ENCODE measurements at regions not wholly inside any gene's neighbourhood (a gene's known extent, or its start where the extent isn't known, plus 50 kb on each side); places are given as distances from the start of the nearest gene placed in this dataset.

GRCh38 chrX:26008691-26009090, 129.5 kb upstream of the MAGEB18 start (continued):
- TF ChIP-seq AEBP2 (tag by site-specific recombination; IDR thresholded peaks at IDR 0.05; ENCODE audit: borderline replicate concordance) (no peak), ZNF24 (tag by site-specific recombination; IDR thresholded peaks at IDR 0.05) (no peak), ZNF843 (tag by site-specific recombination; IDR thresholded peaks at IDR 0.05) (no peak), ZNF239 (tag by site-specific recombination; IDR thresholded peaks at IDR 0.05) (no peak)

- CTCF ChIA-PET = no interaction called here
- Histone ChIP-seq H3K4me3 (ENCODE audit: low read depth, low read length) (no peak overlapping the region), H3K27ac (ENCODE audit: extremely low read depth, low read depth, low read length) (no peak overlapping the region), H3K9me3 (ENCODE audit: control insufficient read depth, insufficient read depth, low read depth, low read length) (no peaks in the 10 kb centered on the region), H3K36me3 (ENCODE audit: control insufficient read depth in 2 of 2, insufficient read depth in 1 of 2, low read length in 2 of 2) (no peaks in the 10 kb centered on the region), H3K4me1 (ENCODE audit: control insufficient read depth, insufficient read depth, low read length) (no peaks in the 10 kb centered on the region)
- POLR2A ChIA-PET = no interaction called here
- no peak for TF ChIP-seq ZSCAN5A (tag by site-specific recombination; IDR thresholded peaks at IDR 0.05)
Measured at GRCh38 chrX:26019386-26019785, 118.8 kb upstream of the MAGEB18 start.

- POLR2A ChIA-PET = no interaction called here
- Histone ChIP-seq H3K36me3 (ENCODE audit: control insufficient read depth in 2 of 2, insufficient read depth in 1 of 2, low read length in 2 of 2) (no peaks in the 10 kb centered on the region), H3K27ac (ENCODE audit: extremely low read depth, low read depth, low read length) (no peak overlapping the region), H3K9me3 (ENCODE audit: control insufficient read depth, insufficient read depth, low read depth, low read length) (no peaks in the 10 kb centered on the region), H3K4me3 (ENCODE audit: low read depth, low read length) (no peak overlapping the region), H3K4me1 (ENCODE audit: control insufficient read depth, insufficient read depth, low read length) (no peaks in the 10 kb centered on the region)
- CTCF ChIA-PET = interaction anchor here (0.8 kb wide), 1 partner anchor 437 kb away, joined by 3 read pairs; no protein-coding TSS in a partner anchor
- no peak for TF ChIP-seq KLF7 (tag by site-specific recombination; IDR thresholded peaks at IDR 0.05; ENCODE audit: borderline replicate concordance)
- TF ChIP-seq ZNF624 (tag by site-specific recombination; IDR thresholded peaks at IDR 0.05) = no peak
- TF ChIP-seq ZBTB20 (tag by site-specific recombination; IDR thresholded peaks at IDR 0.05) = no peak
- TF ChIP-seq ZNF513 (tag by site-specific recombination; IDR thresholded peaks at IDR 0.05) = no peak
- no peak for TF ChIP-seq ZNF791 (tag by site-specific recombination; IDR thresholded peaks at IDR 0.05)
- no peak for TF ChIP-seq ZBTB8A (tag by site-specific recombination; IDR thresholded peaks at IDR 0.05)
- no peak for TF ChIP-seq ZNF747 (tag by site-specific recombination; IDR thresholded peaks at IDR 0.05)
- no peak for TF ChIP-seq ZBTB44 (tag by site-specific recombination; IDR thresholded peaks at IDR 0.05)
- TF ChIP-seq ZNF621 (tag by site-specific recombination; IDR thresholded peaks at IDR 0.05) = no peak
- TF ChIP-seq ZNF704 (tag by site-specific recombination; IDR thresholded peaks at IDR 0.05) = no peak
- TF ChIP-seq ZNF221 (tag by site-specific recombination; IDR thresholded peaks at IDR 0.05; ENCODE audit: borderline replicate concordance) = no peak
- TF ChIP-seq ZNF654 (tag by site-specific recombination; IDR thresholded peaks at IDR 0.05; ENCODE audit: low read depth) = no peak
- no peak for TF ChIP-seq SALL2 (tag by site-specific recombination; IDR thresholded peaks at IDR 0.05; ENCODE audit: borderline replicate concordance)
- TF ChIP-seq ZNF449 (tag by site-specific recombination; IDR thresholded peaks at IDR 0.05) = no peak
- TF ChIP-seq ZBTB1 (tag by site-specific recombination; IDR thresholded peaks at IDR 0.05) = no peak
- TF ChIP-seq ZNF416 (tag by site-specific recombination; IDR thresholded peaks at IDR 0.05) = no peak
- TF ChIP-seq ZNF184 (tag by site-specific recombination; IDR thresholded peaks at IDR 0.05) = no peak
- TF ChIP-seq BCL11A (tag by site-specific recombination; IDR thresholded peaks at IDR 0.05; ENCODE audit: low read depth) = no peak
- no peak for TF ChIP-seq KLF8 (tag by site-specific recombination; IDR thresholded peaks at IDR 0.05)
Measured at GRCh38 chrX:26026179-26026578, 112.0 kb upstream of the MAGEB18 start.

Data from HEK293 (cell line).